Spleen (tissue), 11 donors: ENCODE measurements at regions not wholly inside any gene's neighbourhood (a gene's known extent, or its start where the extent isn't known, plus 50 kb on each side); places are given as distances from the start of the nearest gene placed in this dataset.

Experiments
- DNase-seq: peaks from one replicate; pipeline ENCODE4 v3.0.0-alpha.2; 2020
- H3K27ac ChIP-seq, 8 donors: fragments of 200-600 bp; sonication (generic) in 7 of 8; 1 replicate in 4 of 8; 2 replicates in 4 of 8; pipeline versions ENCODE4 v1.5.0 to v1.8.0; 2016 to 2021; ENCODE audit warnings: inconsistent platforms in 4 of 8, mild to moderate bottlenecking in 4 of 8, moderate library complexity in 1 of 8
- H3K27me3 ChIP-seq, 7 donors: fragments of 200-600 bp; sonication (generic) in 6 of 7; replicated peaks in 1 of 7; 1 replicate in 4 of 7; 2 replicates in 3 of 7; pipeline versions ENCODE4 v1.5.0 to v1.8.0; 2016 to 2021; ENCODE audit warnings: inconsistent platforms in 3 of 7, mild to moderate bottlenecking in 1 of 7
- H3K36me3 ChIP-seq, 6 donors: fragments of 200-600 bp; sonication (generic) in 5 of 6; 1 replicate in 4 of 6; 2 replicates in 2 of 6; pipeline versions ENCODE4 v1.5.0 to v1.8.0; 2016 to 2021; ENCODE audit warnings: inconsistent platforms in 2 of 6
- H3K4me1 ChIP-seq, 6 donors: fragments of 200-600 bp; sonication (generic) in 5 of 6; 1 replicate in 3 of 6; 2 replicates in 3 of 6; pipeline versions ENCODE4 v1.5.0 to v1.8.0; 2016 to 2021; ENCODE audit warnings: inconsistent platforms in 3 of 6
- H3K4me3 ChIP-seq, 8 donors: fragments of 200-600 bp; sonication (generic) in 7 of 8; 1 replicate in 4 of 8; 2 replicates in 4 of 8; pipeline versions ENCODE4 v1.5.0 to v1.8.0; 2016 to 2021; ENCODE audit warnings: inconsistent platforms in 4 of 8, mild to moderate bottlenecking in 4 of 8, moderate library complexity in 2 of 8
- H3K9me3 ChIP-seq, 8 donors: fragments of 200-600 bp; sonication (generic) in 7 of 8; 1 replicate in 4 of 8; 2 replicates in 4 of 8; pipeline versions ENCODE4 v1.5.0 to v1.8.0; 2016 to 2021; ENCODE audit warnings: inconsistent platforms in 4 of 8
- POLR2A ChIP-seq, 3 donors: fragments of 450-650 bp; IDR thresholded peaks; one replicate each; pipeline ENCODE4 v1.5.1; 2017; ENCODE audit warnings: antibody characterized with exemption in 3 of 3, mild to moderate bottlenecking in 1 of 3
- POLR2AphosphoS5 ChIP-seq, 3 donors: sonication (generic); formaldehyde crosslinking; IDR thresholded peaks; one replicate each; pipeline ENCODE4 v1.5.1; 2017; ENCODE audit warnings: antibody characterized with exemption in 3 of 3
- WGBS, 5 donors: extraction: QIAGEN DNeasy Blood & Tissue Kit in 3 of 5; methylation state at CpG; one replicate each; pipeline versions ENCODE4 v1.1.5 to v1.1.7; 2013 to 2018; 5-methylcytosine and 5-hydroxymethylcytosine counted together
- intact Hi-C: fragments of 100-400 bp; cut with DNase I; formaldehyde crosslinking; loops from one replicate; pipeline ENCODE4 v1.15.0; 2023; ENCODE audit warnings: low total_unique reads
- TF ChIP-seq, protein P1 (sequence below), 11 experiments: fragments of 200-600 bp in 7 of 11; fragments of 450-650 bp in 4 of 11; sonication (generic) in 4 of 11; IDR thresholded peaks in 8 of 11; conservative IDR thresholded peaks in 3 of 11; 1 replicate in 7 of 11; 2 replicates in 4 of 11; pipeline versions ENCODE4 v1.4.0 to v1.8.0; 2016 to 2021; ENCODE audit warnings: antibody characterized with exemption in 11 of 11, inconsistent platforms in 4 of 11, mild to moderate bottlenecking in 1 of 11
- donor health status: healthy with polysubstance abuse.
- donor health status: DM: no; HTN: no; CAD: no; lungs with moderate emphysema.
- donor health status: DM: no; HTN: no; CAD: no.
- donor health status: Bipolar disorder and iron deficiency.
- donor health status: healthy.
- donor health status: DM: no; HTN: no; CAD: no.
- donor health status: DM: yes; HTN: yes; CAD: no.

DNA sequence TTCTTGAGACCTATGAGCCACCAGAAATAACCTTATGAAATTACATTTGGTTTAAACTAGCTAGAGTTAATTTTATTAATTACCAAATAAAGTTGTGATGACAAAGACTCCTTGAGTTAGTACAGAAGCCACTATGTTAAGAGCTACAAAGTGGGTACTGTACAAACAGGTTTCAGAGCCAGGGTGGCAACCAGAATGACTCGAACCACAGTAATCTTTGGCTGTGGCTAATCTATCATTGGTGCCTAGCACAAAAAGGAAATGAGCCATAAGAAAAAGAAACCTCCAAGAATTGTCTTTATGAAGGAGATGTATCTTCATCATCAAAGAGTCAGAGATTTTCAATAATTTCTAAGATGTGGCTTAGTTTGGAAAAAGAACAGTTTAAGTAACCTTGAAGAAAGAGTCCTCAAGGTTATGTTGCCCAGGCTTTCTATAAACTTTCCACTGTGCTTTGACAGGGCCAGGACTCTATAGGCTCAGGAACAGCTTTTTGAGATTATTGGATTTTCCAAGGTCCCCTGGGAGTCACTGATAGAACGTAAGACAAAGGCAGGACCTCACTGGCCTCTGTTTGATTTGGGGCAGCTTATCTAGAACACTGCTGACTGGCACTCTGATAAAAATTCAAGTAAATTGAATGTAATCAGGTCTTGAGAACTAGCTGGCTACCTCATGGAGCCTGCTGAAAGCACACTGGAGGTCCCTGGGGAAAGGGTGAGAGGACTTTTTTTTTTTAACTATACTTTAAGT, 777.7 kb downstream of the STIM2 start:
- Histone ChIP-seq H3K36me3 (no peaks in the 10 kb centered on the region), H3K4me3 (no peak overlapping the region), H3K4me1 (no peaks in the 10 kb centered on the region), H3K27me3 (no peaks in the 10 kb centered on the region), H3K27ac (no peak overlapping the region), H3K9me3 (no peaks in the 10 kb centered on the region)
- TF ChIP-seq POLR2A (IDR thresholded peaks at IDR 0.05) (no peak), POLR2AphosphoS5 (IDR thresholded peaks at IDR 0.05) (no peak)
- TF ChIP-seq, protein P1, sequence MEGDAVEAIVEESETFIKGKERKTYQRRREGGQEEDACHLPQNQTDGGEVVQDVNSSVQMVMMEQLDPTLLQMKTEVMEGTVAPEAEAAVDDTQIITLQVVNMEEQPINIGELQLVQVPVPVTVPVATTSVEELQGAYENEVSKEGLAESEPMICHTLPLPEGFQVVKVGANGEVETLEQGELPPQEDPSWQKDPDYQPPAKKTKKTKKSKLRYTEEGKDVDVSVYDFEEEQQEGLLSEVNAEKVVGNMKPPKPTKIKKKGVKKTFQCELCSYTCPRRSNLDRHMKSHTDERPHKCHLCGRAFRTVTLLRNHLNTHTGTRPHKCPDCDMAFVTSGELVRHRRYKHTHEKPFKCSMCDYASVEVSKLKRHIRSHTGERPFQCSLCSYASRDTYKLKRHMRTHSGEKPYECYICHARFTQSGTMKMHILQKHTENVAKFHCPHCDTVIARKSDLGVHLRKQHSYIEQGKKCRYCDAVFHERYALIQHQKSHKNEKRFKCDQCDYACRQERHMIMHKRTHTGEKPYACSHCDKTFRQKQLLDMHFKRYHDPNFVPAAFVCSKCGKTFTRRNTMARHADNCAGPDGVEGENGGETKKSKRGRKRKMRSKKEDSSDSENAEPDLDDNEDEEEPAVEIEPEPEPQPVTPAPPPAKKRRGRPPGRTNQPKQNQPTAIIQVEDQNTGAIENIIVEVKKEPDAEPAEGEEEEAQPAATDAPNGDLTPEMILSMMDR (IDR thresholded peaks at IDR 0.05 in 8 of 11, conservative IDR thresholded peaks at IDR 0.05 in 3 of 11) = no peak
- DNase-seq = no peak
- 71 to 82% (median 74%) methylated on average over 2 of the region's 2 CpGs for whole genome bisulfite sequencing, 5 donors
- intact Hi-C loops = no loop called here

DNA sequence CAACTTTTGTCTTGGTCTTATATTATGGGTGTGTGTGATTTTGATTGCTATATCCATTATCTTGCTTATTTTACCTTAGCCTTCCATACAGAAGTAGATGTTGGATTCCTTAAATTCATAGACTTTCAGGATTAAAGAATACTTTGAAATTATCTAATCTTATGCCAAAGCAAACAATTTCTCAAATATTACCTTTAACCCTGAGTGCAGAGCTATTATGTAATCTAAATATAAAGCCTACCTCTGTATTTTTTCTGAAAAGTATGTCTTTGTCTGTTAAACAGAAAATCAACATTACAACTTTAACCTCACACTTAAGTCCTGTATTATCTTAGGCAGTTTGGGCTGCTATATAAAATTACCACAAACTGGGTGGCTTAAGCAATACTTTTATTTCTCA, 782.5 kb downstream of the STIM2 start:
- Histone ChIP-seq H3K36me3 (no peaks in the 10 kb centered on the region), H3K27ac (no peak overlapping the region), H3K27me3 (no peaks in the 10 kb centered on the region), H3K4me1 (no peaks in the 10 kb centered on the region), H3K4me3 (no peak overlapping the region), H3K9me3 (no peaks in the 10 kb centered on the region)
- TF ChIP-seq, protein P1 (IDR thresholded peaks at IDR 0.05 in 8 of 11, conservative IDR thresholded peaks at IDR 0.05 in 3 of 11) = no peak
- no peak for TF ChIP-seq POLR2A (IDR thresholded peaks at IDR 0.05)
- no peak for TF ChIP-seq POLR2AphosphoS5 (IDR thresholded peaks at IDR 0.05)
- no peak for DNase-seq
- intact Hi-C loops = no loop called here

DNA sequence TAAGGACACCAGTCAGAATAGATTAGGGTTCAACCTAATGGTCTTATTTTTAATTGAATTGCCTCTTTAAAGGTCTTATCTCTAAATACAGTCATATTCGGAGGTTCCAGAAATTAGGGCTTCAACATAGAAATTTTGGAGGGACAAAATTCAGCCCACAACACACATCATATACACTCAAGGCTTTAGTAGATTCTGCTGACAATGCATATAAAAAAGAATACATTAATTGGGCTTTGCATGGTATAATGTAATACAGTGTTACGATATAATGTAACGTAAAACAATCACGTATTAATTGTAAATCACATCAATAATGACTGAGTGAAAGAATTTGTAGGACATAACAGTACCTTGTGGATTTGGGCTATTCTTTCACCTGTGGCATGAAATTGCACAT, 787.8 kb downstream of the STIM2 start:
- Histone ChIP-seq H3K4me3 (no peak overlapping the region), H3K4me1 (no peaks in the 10 kb centered on the region), H3K9me3 (no peaks in the 10 kb centered on the region), H3K27ac (no peak overlapping the region), H3K36me3 (no peaks in the 10 kb centered on the region), H3K27me3 (no peaks in the 10 kb centered on the region)
- intact Hi-C loops = no loop called here
- TF ChIP-seq POLR2A (IDR thresholded peaks at IDR 0.05) = no peak
- TF ChIP-seq, protein P1 (IDR thresholded peaks at IDR 0.05 in 8 of 11, conservative IDR thresholded peaks at IDR 0.05 in 3 of 11) = no peak
- no peak for TF ChIP-seq POLR2AphosphoS5 (IDR thresholded peaks at IDR 0.05)
- 90 to 95% (median 92%) methylated on average over 4 of the region's 4 CpGs for WGBS, 5 donors
- DNase-seq = no peak

DNA sequence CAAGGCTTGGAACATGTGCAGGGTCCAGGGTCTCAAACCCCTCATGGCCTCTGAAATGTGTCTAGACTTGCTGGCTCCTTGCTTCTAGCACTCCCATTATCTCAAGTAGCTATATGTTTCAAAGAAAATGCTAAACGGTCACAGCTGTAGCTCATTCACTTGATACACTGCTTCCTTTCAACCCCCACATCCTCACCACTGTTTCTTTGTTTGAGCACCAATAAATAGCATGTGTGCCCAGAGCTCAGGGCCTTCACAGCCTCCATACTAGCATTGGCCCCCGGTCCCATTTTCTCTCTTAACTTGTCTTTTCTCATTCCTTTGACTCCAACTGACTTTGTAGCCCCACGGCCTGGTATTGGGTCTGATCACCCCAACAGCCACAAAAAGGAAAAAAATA, 801.8 kb downstream of the STIM2 start:
- no peaks in the 10 kb centered on the region for H3K36me3 ChIP-seq
- TF ChIP-seq POLR2AphosphoS5 (IDR thresholded peaks at IDR 0.05) (no peak), POLR2A (IDR thresholded peaks at IDR 0.05) (no peak)
- TF ChIP-seq, protein P1 (IDR thresholded peaks at IDR 0.05 in 8 of 11, conservative IDR thresholded peaks at IDR 0.05 in 3 of 11) = no peak
- H3K27ac ChIP-seq = no peak overlapping the region
- intact Hi-C loops = no loop called here
- H3K27me3 ChIP-seq = no peaks in the 10 kb centered on the region
- WGBS, 5 donors = 42 to 52% (median 49%) methylated on average over 3 of the region's 3 CpGs
- no peak for DNase-seq
- H3K4me1 ChIP-seq = no peaks in the 10 kb centered on the region
- no peaks in the 10 kb centered on the region for H3K9me3 ChIP-seq
- no peak overlapping the region for H3K4me3 ChIP-seq
